HepG2 (cell line): ENCODE measurements at regions not wholly inside any gene's neighbourhood (a gene's known extent, or its start where the extent isn't known, plus 50 kb on each side); places are given as distances from the start of the nearest gene placed in this dataset.

ENCODE experiments used
- ATF2 ChIP-seq: sonication (generic); formaldehyde crosslinking; IDR thresholded peaks from 2 replicates; pipeline ENCODE4 v1.4.0; 2020; ENCODE audit warnings: missing genetic modification reagents
- CBX1 ChIP-seq: IDR thresholded peaks from one replicate; pipeline ENCODE4 v1.6.1; 2016; ENCODE audit warnings: antibody characterized with exemption, low read depth
- E2F1 ChIP-seq: sonication (generic); formaldehyde crosslinking; IDR thresholded peaks from 2 replicates; pipeline ENCODE4 v1.5.0; 2020; ENCODE audit warnings: missing genetic modification reagents
- HNF1B ChIP-seq: sonication (generic); formaldehyde crosslinking; IDR thresholded peaks from 2 replicates; pipeline ENCODE4 v1.5.1; 2020; ENCODE audit warnings: mild to moderate bottlenecking, moderate library complexity, missing genetic modification reagents
- JARID2 ChIP-seq: sonication (generic); formaldehyde crosslinking; IDR thresholded peaks from 2 replicates; pipeline ENCODE4 v1.8.1; 2023; ENCODE audit warnings: missing genetic modification reagents, inconsistent platforms; ENCODE audit not compliant: insufficient replicate concordance
- KAT8 ChIP-seq: IDR thresholded peaks from 2 replicates; pipeline ENCODE4 v1.6.1; 2016; ENCODE audit warnings: missing genetic modification reagents, missing compliant biosample characterization
- MYPOP ChIP-seq: sonication (generic); formaldehyde crosslinking; IDR thresholded peaks from 2 replicates; pipeline ENCODE4 v1.8.1; 2023; ENCODE audit warnings: mild to moderate bottlenecking, moderate library complexity, missing genetic modification reagents
- REPIN1 ChIP-seq: sonication (generic); formaldehyde crosslinking; IDR thresholded peaks from 2 replicates; pipeline ENCODE4 v1.8.0; 2022; ENCODE audit warnings: missing genetic modification reagents, low read depth, mild to moderate bottlenecking, borderline replicate concordance
- SOX13 ChIP-seq, 3 experiments: fragments of 450-650 bp in 1 of 3; sonication (generic) in 1 of 3; formaldehyde crosslinking in 1 of 3; IDR thresholded peaks in 2 of 3; conservative IDR thresholded peaks in 1 of 3; 2 replicates each; pipeline versions ENCODE4 v1.5.0 to v1.6.1; 2016 to 2020; ENCODE audit warnings: antibody characterized with exemption in 1 of 3, mild to moderate bottlenecking in 1 of 3, missing compliant biosample characterization in 1 of 3, missing genetic modification reagents in 1 of 3, moderate library complexity in 1 of 3
- TAF1 ChIP-seq: sonication (generic); formaldehyde crosslinking; IDR thresholded peaks from 2 replicates; pipeline ENCODE4 v1.4.0; 2020; ENCODE audit warnings: missing genetic modification reagents
- TBL1XR1 ChIP-seq: fragments of 150-350 bp; IDR thresholded peaks from 2 replicates; pipeline ENCODE4 v1.6.1; 2014; ENCODE audit warnings: borderline replicate concordance, low read length; ENCODE audit not compliant: partially characterized antibody
- TOPORS ChIP-seq: sonication (generic); formaldehyde crosslinking; IDR thresholded peaks from 2 replicates; pipeline ENCODE4 v1.8.0; 2023; ENCODE audit warnings: mild to moderate bottlenecking, missing genetic modification reagents
- ZBTB26 ChIP-seq: IDR thresholded peaks from 2 replicates; pipeline ENCODE4 v1.6.1; 2016; ENCODE audit warnings: missing compliant biosample characterization, missing genetic modification reagents, borderline replicate concordance
- ZBTB7B ChIP-seq: sonication (generic); formaldehyde crosslinking; IDR thresholded peaks from 2 replicates; pipeline ENCODE4 v1.4.0; 2020; ENCODE audit warnings: missing genetic modification reagents
- ZFP36 ChIP-seq: fragments of 150-350 bp; IDR thresholded peaks from 2 replicates; pipeline ENCODE4 v1.6.1; 2018; ENCODE audit warnings: borderline replicate concordance, low read length, low read depth; ENCODE audit not compliant: partially characterized antibody
- ZFX ChIP-seq: sonication (generic); formaldehyde crosslinking; IDR thresholded peaks from 2 replicates; pipeline ENCODE4 v1.4.0; 2020; ENCODE audit warnings: mild to moderate bottlenecking, low read depth, missing genetic modification reagents, moderate library complexity
- ZNF569 ChIP-seq: sonication (generic); formaldehyde crosslinking; IDR thresholded peaks from 2 replicates; pipeline ENCODE4 v1.5.0; 2020; ENCODE audit warnings: mild to moderate bottlenecking, missing genetic modification reagents, moderate library complexity, borderline replicate concordance
- ZNF724P ChIP-seq: sonication (generic); formaldehyde crosslinking; IDR thresholded peaks from 2 replicates; pipeline ENCODE4 v1.8.0; 2022; ENCODE audit warnings: missing genetic modification reagents, borderline replicate concordance
- ZNF772 ChIP-seq: sonication (generic); formaldehyde crosslinking; IDR thresholded peaks from 2 replicates; pipeline ENCODE4 v1.5.0; 2020; ENCODE audit warnings: mild to moderate bottlenecking, missing genetic modification reagents

GRCh38 chr9:129558551-129559505 is 62.1 kb downstream of the C9orf50 start (continued):
- TF ChIP-seq ATF2 (CRISPR knock-in tag) (peak; percentile 74), TAF1 (CRISPR knock-in tag) (peak; percentile 48), ZBTB26 (CRISPR knock-in tag) (peak; percentile 94), TOPORS (CRISPR knock-in tag) (peak; percentile 92), SOX13 (IDR thresholded peaks at IDR 0.05) (no peak), SOX13 (CRISPR knock-in tag; conservative IDR thresholded peaks at IDR 0.05 in 1 of 2, IDR thresholded peaks at IDR 0.05 in 1 of 2) (peak in 1 of 2 experiments; percentile 78; a peak in 2 of 4 replicates), ZNF772 (peak; percentile 96), ZBTB7B (peak; percentile 86), REPIN1 (CRISPR knock-in tag) (peak; percentile 93), HNF1B (CRISPR knock-in tag) (peak; percentile 99), KAT8 (peak; percentile 67; the same call in 1 of the 2 replicates), E2F1 (CRISPR knock-in tag) (peak; percentile 81), TBL1XR1 (no peak), ZFX (peak; percentile 73; the same call in 1 of the 2 replicates), JARID2 (CRISPR knock-in tag) (peak; percentile 43), CBX1 (no peak), ZNF724P (CRISPR knock-in tag) (peak; percentile 97; the same call in 1 of the 2 replicates), ZFP36 (no peak), MYPOP (CRISPR knock-in tag) (peak; percentile 93), ZNF569 (CRISPR knock-in tag) (peak; percentile 81; the same call in 1 of the 2 replicates)
